ENCODE measurements at regions not wholly inside any gene's neighbourhood (a gene's known extent, or its start where the extent isn't known, plus 50 kb on each side); places are given as distances from the start of the nearest gene placed in this dataset.

DNA sequence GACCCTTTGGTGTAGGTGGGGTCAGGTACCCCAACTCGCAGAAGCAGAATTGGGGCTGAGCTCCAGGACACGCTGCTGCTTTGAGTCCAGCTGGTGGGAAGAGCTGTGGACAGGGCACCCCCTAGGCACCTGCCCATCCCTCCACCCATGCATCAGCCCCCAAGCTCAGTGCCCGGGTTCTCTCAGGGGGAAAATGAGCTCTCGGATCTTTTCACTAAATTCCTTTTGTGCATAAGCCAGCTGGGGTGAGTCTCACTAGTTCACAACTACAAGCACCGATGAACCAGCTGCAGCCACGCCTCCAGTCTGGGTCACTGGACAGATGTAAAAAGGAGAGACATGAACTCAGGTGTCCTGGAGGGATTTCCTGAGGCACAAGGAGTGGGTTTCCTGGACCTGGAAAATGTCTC is 286.8 kb downstream of the CRLF2 start:
- TF ChIP-seq POLR2AphosphoS5 (IDR thresholded peaks at IDR 0.05) (no peak), POLR2A (IDR thresholded peaks at IDR 0.05) (no peak)
